ENCODE measurements at regions not wholly inside any gene's neighbourhood (a gene's known extent, or its start where the extent isn't known, plus 50 kb on each side); places are given as distances from the start of the nearest gene placed in this dataset.

DNA sequence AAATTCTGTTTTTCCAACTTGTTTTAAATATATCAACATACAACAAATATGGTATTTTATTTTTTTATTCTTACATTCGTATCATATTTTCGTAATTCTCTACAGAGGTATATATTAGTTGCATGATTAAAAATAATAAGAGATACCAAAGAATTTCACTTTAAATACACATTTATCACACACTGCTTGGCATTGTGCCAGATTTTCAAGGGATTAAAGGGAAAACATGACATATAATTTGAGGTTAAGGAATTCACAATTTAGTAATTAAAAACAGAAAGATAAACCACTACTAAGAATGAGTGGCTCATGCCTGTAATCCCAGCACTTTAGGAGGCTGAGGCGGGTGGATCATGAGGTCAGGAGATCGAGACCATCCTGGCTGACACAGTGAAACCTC is 484.7 kb upstream of the SORCS1 start:
- TF ChIP-seq CTCF (IDR thresholded peaks at IDR 0.05) (no peak), POLR2A (IDR thresholded peaks at IDR 0.05) (no peak), EP300 (IDR thresholded peaks at IDR 0.05) (no peak)

Measured in ovary (tissue), 3 donors.